B cell (primary cell): ENCODE measurements at regions not wholly inside any gene's neighbourhood (a gene's known extent, or its start where the extent isn't known, plus 50 kb on each side); places are given as distances from the start of the nearest gene placed in this dataset.

Experiments
- ATAC-seq: fragments of 200-7000 bp; cut with Tn5 transposase; one replicate; pipeline ENCODE4 v1.10.0; 2021; ENCODE audit warnings: low read depth, mild to moderate bottlenecking, moderate number of reproducible peaks, moderate library complexity
- CTCF ChIA-PET: fragments of 350-600 bp; sonication (Branson Sonifier 250); formaldehyde crosslinking; loops from one replicate; lab custom pipeline; 2021; ENCODE audit warnings: antibody characterized with exemption, inconsistent platforms; lab: Charles Lee
- POLR2A ChIA-PET: fragments of 350-600 bp; sonication (Branson Sonifier 250); formaldehyde crosslinking; loops from one replicate; lab custom pipeline; 2021; ENCODE audit warnings: antibody characterized with exemption; lab: Charles Lee
- DNase-seq: peaks from one replicate; pipeline ENCODE4 v3.0.0; 2013
- H2AFZ ChIP-seq: 2 replicates; pipeline ENCODE4 v1.6.1; 2012; ENCODE audit warnings: mild to moderate bottlenecking, low read depth, low read length; ENCODE audit not compliant: insufficient read depth, poor library complexity, severe bottlenecking
- H3K27ac ChIP-seq, 2 donors: 1 replicate in 1 of 2; 2 replicates in 1 of 2; pipeline ENCODE4 v1.5.1; 2012 to 2013; ENCODE audit warnings: low read length in 2 of 2, mild to moderate bottlenecking in 2 of 2, moderate library complexity in 1 of 2
- H3K27me3 ChIP-seq, 4 experiments: fragments of 200-600 bp in 1 of 4; sonication (generic) in 1 of 4; replicated peaks in 1 of 4; 1 replicate in 2 of 4; 2 replicates in 2 of 4; pipeline versions ENCODE4 v1.6.1 to v1.7.0; 2013 to 2016; ENCODE audit warnings: low read length in 3 of 4, mild to moderate bottlenecking in 2 of 4, mixed read lengths in 1 of 4, moderate library complexity in 1 of 4; ENCODE audit not compliant: insufficient read depth in 4 of 4, control insufficient read depth in 3 of 4; ENCODE audit errors: control extremely low read depth in 1 of 4
- H3K36me3 ChIP-seq, 2 experiments: replicated peaks in 1 of 2; 1 replicate in 1 of 2; 2 replicates in 1 of 2; pipeline versions ENCODE4 v1.6.1 to v1.7.1; 2013; ENCODE audit warnings: low read length in 1 of 2; ENCODE audit not compliant: insufficient read depth in 2 of 2, control insufficient read depth in 1 of 2; ENCODE audit errors: control extremely low read depth in 1 of 2, extremely low read depth in 1 of 2
- H3K4me1 ChIP-seq, 2 donors: fragments of 200-600 bp in 1 of 2; sonication (generic) in 1 of 2; 1 replicate in 1 of 2; 2 replicates in 1 of 2; pipeline versions ENCODE4 v1.5.1 to v1.6.1; 2013 to 2017; ENCODE audit warnings: low read length in 2 of 2; ENCODE audit not compliant: control insufficient read depth in 2 of 2, insufficient read depth in 2 of 2
- H3K4me2 ChIP-seq: replicated peaks from 2 replicates; pipeline ENCODE3; 2012; ENCODE audit warnings: mild to moderate bottlenecking, low read depth, low read length; ENCODE audit not compliant: poor library complexity, severe bottlenecking
- H3K4me3 ChIP-seq, 5 experiments: fragments of 200-600 bp in 1 of 5; sonication (generic) in 1 of 5; 1 replicate in 3 of 5; 2 replicates in 2 of 5; pipeline versions ENCODE4 v1.5.1 to v1.7.0; 2011 to 2016; ENCODE audit warnings: low read length in 4 of 5, mild to moderate bottlenecking in 4 of 5, low read depth in 2 of 5, control low read depth in 1 of 5, moderate library complexity in 1 of 5; ENCODE audit not compliant: insufficient read depth in 1 of 5; ENCODE audit errors: control extremely low read depth in 1 of 5, extremely low read depth in 1 of 5
- H3K79me2 ChIP-seq: fragments of 200-600 bp; sonication (generic); one replicate; pipeline ENCODE4 v1.6.0; 2016; ENCODE audit warnings: low read length; ENCODE audit not compliant: control insufficient read depth, insufficient read depth
- H3K9ac ChIP-seq: fragments of 200-600 bp; sonication (generic); 2 replicates; pipeline ENCODE4 v1.6.1; 2017; ENCODE audit warnings: mild to moderate bottlenecking, low read length, moderate library complexity
- H3K9me3 ChIP-seq, 3 donors: one replicate each; pipeline versions ENCODE4 v1.6.1 to v1.7.1; 2013; ENCODE audit warnings: low read length in 2 of 3; ENCODE audit not compliant: control insufficient read depth in 2 of 3, insufficient read depth in 1 of 3; ENCODE audit errors: control extremely low read depth in 1 of 3
- H4K20me1 ChIP-seq: 2 replicates; pipeline ENCODE4 v1.6.0; 2012; ENCODE audit warnings: mild to moderate bottlenecking, low read length; ENCODE audit not compliant: insufficient read depth, control insufficient read depth, poor library complexity, severe bottlenecking
- H3K27ac Mint-ChIP-seq: one replicate; pipeline ENCODE4 v1.8.0; 2021; ENCODE audit warnings: mixed read lengths
- H3K27me3 Mint-ChIP-seq: one replicate; pipeline ENCODE4 v1.8.0; 2021; ENCODE audit warnings: mixed read lengths
- H3K4me1 Mint-ChIP-seq: one replicate; pipeline ENCODE4 v1.8.0; 2021; ENCODE audit warnings: mixed read lengths
- H3K4me3 Mint-ChIP-seq: one replicate; pipeline ENCODE4 v1.8.0; 2021; ENCODE audit warnings: mixed read lengths
- H3K9me3 Mint-ChIP-seq: one replicate; pipeline ENCODE4 v1.8.0; 2022; ENCODE audit warnings: mixed read lengths; ENCODE audit not compliant: insufficient read depth
- EZH2 ChIP-seq: IDR thresholded peaks from 2 replicates; pipeline ENCODE4 v1.6.1; 2012; ENCODE audit warnings: borderline replicate concordance, low read depth, mild to moderate bottlenecking, moderate library complexity, low read length; ENCODE audit not compliant: insufficient read depth, poor library complexity, severe bottlenecking
- WGBS: methylation state at CpG from one replicate; pipeline ENCODE4 v1.1.5; 2013; ENCODE audit warnings: missing lambda C conversion rate; ENCODE audit not compliant: insufficient coverage; 5-methylcytosine and 5-hydroxymethylcytosine counted together
- intact Hi-C: fragments of 100-400 bp; cut with micrococcal nuclease; formaldehyde crosslinking; loops from one replicate; pipeline ENCODE4 v1.10.0; 2022
- TF ChIP-seq, protein P1 (sequence below): fragments of 200-600 bp; IDR thresholded peaks from one replicate; pipeline ENCODE4 v1.8.0; 2022; ENCODE audit warnings: antibody characterized with exemption, mild to moderate bottlenecking

- Histone ChIP-seq H3K9ac (no peak overlapping the region), H3K4me1 (no peaks in the 10 kb centered on the region), H3K9me3 (no peaks in the 10 kb centered on the region), H3K27ac (no peak overlapping the region), H3K36me3 (no peaks in the 10 kb centered on the region), H3K4me2 (no peak overlapping the region), H3K4me3 (no peak overlapping the region), H4K20me1 (no peaks in the 10 kb centered on the region), H2AFZ (no peak overlapping the region), H3K27me3 (peaks cover 0 to 3% (median 0%) of the 10 kb centered on the region in 4 experiments), H3K79me2 (no peaks in the 10 kb centered on the region)
- ChIA-PET CTCF (no interaction called here), POLR2A (no interaction called here)
- 95% methylated on average over 10 of the region's 11 CpGs for WGBS
- Mint-ChIP-seq H3K9me3 (no peaks in the 10 kb centered on the region), H3K4me1 (no peaks in the 10 kb centered on the region), H3K4me3 (no peak overlapping the region), H3K27ac (no peak overlapping the region), H3K27me3 (peaks cover 14% of the 10 kb centered on the region)
- intact Hi-C loops: no loop called here
- TF ChIP-seq, protein P1, sequence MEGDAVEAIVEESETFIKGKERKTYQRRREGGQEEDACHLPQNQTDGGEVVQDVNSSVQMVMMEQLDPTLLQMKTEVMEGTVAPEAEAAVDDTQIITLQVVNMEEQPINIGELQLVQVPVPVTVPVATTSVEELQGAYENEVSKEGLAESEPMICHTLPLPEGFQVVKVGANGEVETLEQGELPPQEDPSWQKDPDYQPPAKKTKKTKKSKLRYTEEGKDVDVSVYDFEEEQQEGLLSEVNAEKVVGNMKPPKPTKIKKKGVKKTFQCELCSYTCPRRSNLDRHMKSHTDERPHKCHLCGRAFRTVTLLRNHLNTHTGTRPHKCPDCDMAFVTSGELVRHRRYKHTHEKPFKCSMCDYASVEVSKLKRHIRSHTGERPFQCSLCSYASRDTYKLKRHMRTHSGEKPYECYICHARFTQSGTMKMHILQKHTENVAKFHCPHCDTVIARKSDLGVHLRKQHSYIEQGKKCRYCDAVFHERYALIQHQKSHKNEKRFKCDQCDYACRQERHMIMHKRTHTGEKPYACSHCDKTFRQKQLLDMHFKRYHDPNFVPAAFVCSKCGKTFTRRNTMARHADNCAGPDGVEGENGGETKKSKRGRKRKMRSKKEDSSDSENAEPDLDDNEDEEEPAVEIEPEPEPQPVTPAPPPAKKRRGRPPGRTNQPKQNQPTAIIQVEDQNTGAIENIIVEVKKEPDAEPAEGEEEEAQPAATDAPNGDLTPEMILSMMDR: no peak
- TF ChIP-seq EZH2: no peak
- no peak for ATAC-seq
- no peak for DNase-seq
These were observed 86.0 kb upstream of the ZNF618 start for GRCh38 chr9:113790093-113790492.

DNA sequence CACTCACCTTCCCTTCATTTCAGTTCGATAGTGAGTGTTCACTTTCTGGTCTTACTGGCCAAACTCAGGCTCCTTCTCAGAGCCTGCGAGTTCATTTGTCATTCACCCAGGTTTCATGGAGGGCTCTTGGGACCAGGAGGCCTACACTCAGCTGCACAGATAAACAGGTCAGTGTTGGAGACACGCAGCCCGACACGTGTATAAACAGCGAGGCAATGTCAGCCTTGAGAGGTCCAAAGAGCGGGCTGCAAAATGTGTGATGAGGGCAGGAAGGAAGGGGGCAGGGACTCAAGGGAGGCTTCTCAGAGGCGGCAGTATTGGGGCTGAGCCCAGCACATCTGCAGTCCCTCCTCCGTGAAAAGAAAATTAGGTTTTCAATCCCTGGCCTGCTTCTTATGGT is 82.6 kb upstream of the ZNF618 start:
- H3K9me3 Mint-ChIP-seq: no peaks in the 10 kb centered on the region
- Histone ChIP-seq H3K9ac (no peak overlapping the region), H3K79me2 (no peaks in the 10 kb centered on the region), H3K27me3 (no peaks in the 10 kb centered on the region), H3K4me2 (no peak overlapping the region), H3K4me3 (no peak overlapping the region), H3K4me1 (no peaks in the 10 kb centered on the region), H2AFZ (no peak overlapping the region), H3K36me3 (no peaks in the 10 kb centered on the region), H3K27ac (no peak overlapping the region), H4K20me1 (no peaks in the 10 kb centered on the region), H3K9me3 (no peaks in the 10 kb centered on the region)
- H3K27ac Mint-ChIP-seq: no peak overlapping the region
- no peak for DNase-seq
- intact Hi-C loops: no loop called here
- TF ChIP-seq, protein P1: no peak
- no peak for TF ChIP-seq EZH2
- H3K4me3 Mint-ChIP-seq: no peak overlapping the region
- ChIA-PET POLR2A (no interaction called here), CTCF (no interaction called here)
- no peaks in the 10 kb centered on the region for H3K4me1 Mint-ChIP-seq
- H3K27me3 Mint-ChIP-seq: peaks cover 11% of the 10 kb centered on the region
- ATAC-seq: no peak
- WGBS: 88% methylated on average over 9 of the region's 9 CpGs
